Caco-2 (cell line): ENCODE measurements at regions not wholly inside any gene's neighbourhood (a gene's known extent, or its start where the extent isn't known, plus 50 kb on each side); places are given as distances from the start of the nearest gene placed in this dataset.

ENCODE experiments used
- BruUV-seq: library from RNA; stranded (reverse); fragments of 400-500 nt; replicated peaks from 2 replicates; lab custom pipeline; 2021; lab: Mats Ljungman, UMichigan
- CTCF ChIA-PET: fragments of 300-600 bp; sonication (Branson Sonifier 250); formaldehyde crosslinking; loops from one replicate; lab custom pipeline; 2022; ENCODE audit warnings: antibody characterized with exemption; lab: Charles Lee
- POLR2A ChIA-PET: fragments of 300-600 bp; sonication (Branson Sonifier 250); formaldehyde crosslinking; loops from one replicate; lab custom pipeline; 2022; ENCODE audit warnings: antibody characterized with exemption; lab: Charles Lee
- DNase-seq, 2 experiments: peaks; one replicate each; pipeline versions ENCODE4 v3.0.0 to v3.0.0-alpha.2; 2020 to 2022
- H3K27me3 ChIP-seq: replicated peaks from 2 replicates; pipeline ENCODE4 v1.6.0; 2011; ENCODE audit warnings: low read length; ENCODE audit not compliant: control insufficient read depth, insufficient read depth
- H3K36me3 ChIP-seq: 2 replicates; pipeline ENCODE4 v1.5.1; 2011; ENCODE audit warnings: low read length; ENCODE audit not compliant: control insufficient read depth, insufficient read depth
- H3K4me1 ChIP-seq: fragments of 250-450 bp; sonication (Bioruptor Pico); 2 replicates; pipeline ENCODE4 v1.5.1; 2020; ENCODE audit warnings: mild to moderate bottlenecking
- H3K4me3 ChIP-seq: 2 replicates; pipeline ENCODE4 v1.5.1; 2011; ENCODE audit warnings: low read depth, mild to moderate bottlenecking, control low read depth, low read length
- H3K9me3 ChIP-seq: fragments of 250-450 bp; sonication (Bioruptor Pico); 2 replicates; pipeline ENCODE4 v1.5.1; 2020; ENCODE audit warnings: mild to moderate bottlenecking, moderate library complexity
- H3K27ac Mint-ChIP-seq: one replicate; pipeline ENCODE4 v1.8.0; 2022; ENCODE audit warnings: mixed read lengths; ENCODE audit not compliant: unreplicated experiment
- H3K27me3 Mint-ChIP-seq: one replicate; pipeline ENCODE4 v1.8.0; 2022; ENCODE audit warnings: mixed read lengths; ENCODE audit not compliant: insufficient read depth, unreplicated experiment
- H3K36me3 Mint-ChIP-seq: one replicate; pipeline ENCODE4 v1.8.0; 2022; ENCODE audit warnings: mild to moderate bottlenecking, mixed read lengths; ENCODE audit not compliant: insufficient read depth, unreplicated experiment
- H3K4me1 Mint-ChIP-seq: one replicate; pipeline ENCODE4 v1.8.0; 2022; ENCODE audit warnings: low read depth, mixed read lengths; ENCODE audit not compliant: unreplicated experiment
- H3K4me3 Mint-ChIP-seq: one replicate; pipeline ENCODE4 v1.8.0; 2022; ENCODE audit warnings: mild to moderate bottlenecking, moderate library complexity, mixed read lengths; ENCODE audit not compliant: unreplicated experiment
- H3K9me3 Mint-ChIP-seq: one replicate; pipeline ENCODE4 v1.8.0; 2022; ENCODE audit warnings: mixed read lengths; ENCODE audit not compliant: unreplicated experiment
- intact Hi-C: fragments of 100-400 bp; cut with micrococcal nuclease; formaldehyde crosslinking; loops from one replicate; pipeline ENCODE4 v1.10.0; 2022; ENCODE audit not compliant: unreplicated experiment
- TF ChIP-seq, protein P1 (sequence below), 2 experiments: fragments of 200-600 bp in 1 of 2; IDR thresholded peaks; 1 replicate in 1 of 2; 2 replicates in 1 of 2; pipeline versions ENCODE4 v1.5.1 to v1.8.0; 2011 to 2022; ENCODE audit warnings: antibody characterized with exemption in 1 of 2, control low read depth in 1 of 2, inconsistent platforms in 1 of 2, low read depth in 1 of 2, low read length in 1 of 2, mild to moderate bottlenecking in 1 of 2, moderate library complexity in 1 of 2; ENCODE audit not compliant: insufficient read depth in 1 of 2, severe bottlenecking in 1 of 2, unreplicated experiment in 1 of 2

DNA sequence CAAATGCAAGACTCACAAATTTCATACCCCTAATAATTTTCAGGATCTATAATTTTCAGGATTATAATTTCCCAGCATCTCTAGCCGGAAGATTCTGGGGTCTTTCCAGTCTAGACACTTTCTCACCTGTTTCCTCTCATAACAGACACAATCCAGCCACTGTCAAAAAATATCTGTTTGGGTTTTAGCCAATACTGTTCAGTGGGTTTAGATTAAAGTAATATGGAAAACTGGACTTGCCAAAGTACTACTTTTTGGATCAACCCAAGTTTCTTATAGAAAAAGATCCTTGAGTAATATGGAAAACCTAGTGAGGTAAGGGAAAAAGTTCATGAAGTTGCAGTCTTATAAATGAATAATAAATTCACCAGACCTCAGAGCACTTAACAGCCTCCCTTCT, 62.1 kb upstream of the NEBL start:
- no TSS peak for BruUV-seq
- no peak overlapping the region for H3K27ac Mint-ChIP-seq
- H3K9me3 Mint-ChIP-seq: no peaks in the 10 kb centered on the region
- H3K4me3 Mint-ChIP-seq: no peak overlapping the region
- no peaks in the 10 kb centered on the region for H3K9me3 ChIP-seq
- intact Hi-C loops: no loop called here
- POLR2A ChIA-PET: no interaction called here
- no peaks in the 10 kb centered on the region for H3K4me1 ChIP-seq
- no peaks in the 10 kb centered on the region for H3K27me3 Mint-ChIP-seq
- CTCF ChIA-PET: no interaction called here
- no peak for DNase-seq
- no peak overlapping the region for H3K4me3 ChIP-seq
- H3K36me3 ChIP-seq: no peaks in the 10 kb centered on the region; the same call in 1 of the 2 replicates
- no peaks in the 10 kb centered on the region for H3K4me1 Mint-ChIP-seq
- H3K36me3 Mint-ChIP-seq: peaks cover 9% of the 10 kb centered on the region
- TF ChIP-seq, protein P1, sequence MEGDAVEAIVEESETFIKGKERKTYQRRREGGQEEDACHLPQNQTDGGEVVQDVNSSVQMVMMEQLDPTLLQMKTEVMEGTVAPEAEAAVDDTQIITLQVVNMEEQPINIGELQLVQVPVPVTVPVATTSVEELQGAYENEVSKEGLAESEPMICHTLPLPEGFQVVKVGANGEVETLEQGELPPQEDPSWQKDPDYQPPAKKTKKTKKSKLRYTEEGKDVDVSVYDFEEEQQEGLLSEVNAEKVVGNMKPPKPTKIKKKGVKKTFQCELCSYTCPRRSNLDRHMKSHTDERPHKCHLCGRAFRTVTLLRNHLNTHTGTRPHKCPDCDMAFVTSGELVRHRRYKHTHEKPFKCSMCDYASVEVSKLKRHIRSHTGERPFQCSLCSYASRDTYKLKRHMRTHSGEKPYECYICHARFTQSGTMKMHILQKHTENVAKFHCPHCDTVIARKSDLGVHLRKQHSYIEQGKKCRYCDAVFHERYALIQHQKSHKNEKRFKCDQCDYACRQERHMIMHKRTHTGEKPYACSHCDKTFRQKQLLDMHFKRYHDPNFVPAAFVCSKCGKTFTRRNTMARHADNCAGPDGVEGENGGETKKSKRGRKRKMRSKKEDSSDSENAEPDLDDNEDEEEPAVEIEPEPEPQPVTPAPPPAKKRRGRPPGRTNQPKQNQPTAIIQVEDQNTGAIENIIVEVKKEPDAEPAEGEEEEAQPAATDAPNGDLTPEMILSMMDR (IDR thresholded peaks at IDR 0.05; ENCODE audit: insufficient read depth in 1 of 2, low read depth in 1 of 2, low read length in 1 of 2, severe bottlenecking in 1 of 2, unreplicated experiment in 1 of 2): no peak
- no peaks in the 10 kb centered on the region for H3K27me3 ChIP-seq

GRCh38 chr10:20958764-20959163, 61.7 kb upstream of the NEBL start:
- POLR2A ChIA-PET: no interaction called here
- DNase-seq: no peak
- CTCF ChIA-PET: no interaction called here
- BruUV-seq: no TSS peak
- peaks cover 9% of the 10 kb centered on the region for H3K36me3 Mint-ChIP-seq
- H3K27ac Mint-ChIP-seq: no peak overlapping the region
- H3K27me3 Mint-ChIP-seq: no peaks in the 10 kb centered on the region
- H3K4me3 ChIP-seq: no peak overlapping the region
- no peaks in the 10 kb centered on the region for H3K27me3 ChIP-seq
- no peak overlapping the region for H3K4me3 Mint-ChIP-seq
- no peaks in the 10 kb centered on the region; the same call in 1 of the 2 replicates for H3K36me3 ChIP-seq
- H3K9me3 Mint-ChIP-seq: no peaks in the 10 kb centered on the region
- TF ChIP-seq, protein P1 (IDR thresholded peaks at IDR 0.05; ENCODE audit: insufficient read depth in 1 of 2, low read depth in 1 of 2, low read length in 1 of 2, severe bottlenecking in 1 of 2, unreplicated experiment in 1 of 2): no peak
- H3K9me3 ChIP-seq: no peaks in the 10 kb centered on the region
- intact Hi-C loops: no loop called here
- H3K4me1 Mint-ChIP-seq: no peaks in the 10 kb centered on the region
- H3K4me1 ChIP-seq: no peaks in the 10 kb centered on the region

DNA sequence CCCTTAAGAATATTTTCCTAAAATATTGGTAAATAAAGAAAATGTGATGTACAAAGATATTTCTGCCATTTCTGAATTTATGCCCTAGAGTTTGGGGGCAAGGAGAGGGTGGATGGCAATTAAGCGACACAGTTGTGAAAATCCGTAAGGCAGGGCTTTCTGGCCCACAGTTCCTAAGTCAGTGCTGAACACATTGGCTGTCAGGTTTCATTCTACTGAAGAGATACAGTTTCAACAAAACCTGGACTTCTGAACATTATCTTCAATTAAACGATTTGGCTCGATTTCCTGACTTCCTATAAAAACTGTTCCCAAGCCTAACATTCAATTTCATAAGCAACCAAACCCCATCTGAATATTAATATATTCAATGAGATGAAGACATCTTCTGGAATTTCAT, 61.1 kb upstream of the NEBL start:
- ChIA-PET POLR2A (no interaction called here), CTCF (no interaction called here)
- Histone ChIP-seq H3K4me3 (no peak overlapping the region), H3K9me3 (no peaks in the 10 kb centered on the region), H3K4me1 (no peaks in the 10 kb centered on the region), H3K27me3 (no peaks in the 10 kb centered on the region), H3K36me3 (no peaks in the 10 kb centered on the region; the same call in 1 of the 2 replicates)
- H3K27ac Mint-ChIP-seq: no peak overlapping the region
- TF ChIP-seq, protein P1 (IDR thresholded peaks at IDR 0.05; ENCODE audit: insufficient read depth in 1 of 2, low read depth in 1 of 2, low read length in 1 of 2, severe bottlenecking in 1 of 2, unreplicated experiment in 1 of 2): no peak
- peaks cover 9% of the 10 kb centered on the region for H3K36me3 Mint-ChIP-seq
- H3K9me3 Mint-ChIP-seq: no peaks in the 10 kb centered on the region
- no peaks in the 10 kb centered on the region for H3K27me3 Mint-ChIP-seq
- no peaks in the 10 kb centered on the region for H3K4me1 Mint-ChIP-seq
- DNase-seq: no peak
- intact Hi-C loops: no loop called here
- H3K4me3 Mint-ChIP-seq: no peak overlapping the region
- no TSS peak for BruUV-seq
